Esophagus muscularis mucosa (tissue), 4 donors: ENCODE measurements at regions not wholly inside any gene's neighbourhood (a gene's known extent, or its start where the extent isn't known, plus 50 kb on each side); places are given as distances from the start of the nearest gene placed in this dataset.

Experiments used
- DNase-seq: peaks from one replicate; pipeline ENCODE4 v3.0.0-alpha.2; 2017; ENCODE audit errors: extremely low spot score
- H3K27ac ChIP-seq, 4 donors: fragments of 200-600 bp; sonication (generic); replicated peaks in 1 of 4; 1 replicate in 3 of 4; 2 replicates in 1 of 4; pipeline ENCODE4 v1.5.1; 2016 to 2019; ENCODE audit warnings: mild to moderate bottlenecking in 1 of 4
- H3K27me3 ChIP-seq, 4 donors: fragments of 200-600 bp; sonication (generic); one replicate each; pipeline versions ENCODE4 v1.5.1 to v1.6.0; 2016 to 2019
- H3K36me3 ChIP-seq, 4 donors: fragments of 200-600 bp; sonication (generic); one replicate each; pipeline ENCODE4 v1.5.1; 2016 to 2019
- H3K4me1 ChIP-seq, 4 donors: fragments of 200-600 bp; sonication (generic); one replicate each; pipeline ENCODE4 v1.5.1; 2016 to 2019
- H3K4me3 ChIP-seq, 4 donors: fragments of 200-600 bp; sonication (generic); 1 replicate in 2 of 4; 2 replicates in 2 of 4; pipeline ENCODE4 v1.5.1; 2016 to 2019; ENCODE audit warnings: mild to moderate bottlenecking in 4 of 4, moderate library complexity in 1 of 4
- H3K9me3 ChIP-seq, 4 donors: fragments of 200-600 bp; sonication (generic); 1 replicate in 3 of 4; 2 replicates in 1 of 4; pipeline ENCODE4 v1.5.1; 2016 to 2019
- EP300 ChIP-seq: sonication (generic); formaldehyde crosslinking; IDR thresholded peaks from one replicate; pipeline ENCODE4 v1.6.1; 2017; ENCODE audit warnings: antibody characterized with exemption
- POLR2A ChIP-seq: fragments of 450-650 bp; IDR thresholded peaks from one replicate; pipeline ENCODE4 v1.6.1; 2017; ENCODE audit warnings: antibody characterized with exemption, moderate library complexity, mild to moderate bottlenecking, low read depth
- POLR2AphosphoS5 ChIP-seq, 2 donors: sonication (generic); formaldehyde crosslinking; IDR thresholded peaks; one replicate each; pipeline ENCODE4 v1.6.1; 2017; ENCODE audit warnings: antibody characterized with exemption in 2 of 2
- WGBS: methylation state at CpG from one replicate; pipeline ENCODE4 v1.1.5; 2018; 5-methylcytosine and 5-hydroxymethylcytosine counted together
- intact Hi-C: fragments of 100-400 bp; cut with DNase I; formaldehyde crosslinking; loops from one replicate; pipeline ENCODE4 v1.15.1; 2023
- TF ChIP-seq, protein P1 (sequence below), 3 experiments: fragments of 200-600 bp in 2 of 3; fragments of 450-650 bp in 1 of 3; sonication (generic) in 2 of 3; IDR thresholded peaks; one replicate each; pipeline ENCODE4 v1.5.1; 2017 to 2019; ENCODE audit warnings: antibody characterized with exemption in 3 of 3, mild to moderate bottlenecking in 2 of 3, moderate library complexity in 1 of 3

GRCh38 chr11:21969841-21970240, 223.0 kb upstream of the ANO5 start:
- TF ChIP-seq POLR2AphosphoS5 (IDR thresholded peaks at IDR 0.05) (no peak), POLR2A (no peak), EP300 (no peak)
- TF ChIP-seq, protein P1, sequence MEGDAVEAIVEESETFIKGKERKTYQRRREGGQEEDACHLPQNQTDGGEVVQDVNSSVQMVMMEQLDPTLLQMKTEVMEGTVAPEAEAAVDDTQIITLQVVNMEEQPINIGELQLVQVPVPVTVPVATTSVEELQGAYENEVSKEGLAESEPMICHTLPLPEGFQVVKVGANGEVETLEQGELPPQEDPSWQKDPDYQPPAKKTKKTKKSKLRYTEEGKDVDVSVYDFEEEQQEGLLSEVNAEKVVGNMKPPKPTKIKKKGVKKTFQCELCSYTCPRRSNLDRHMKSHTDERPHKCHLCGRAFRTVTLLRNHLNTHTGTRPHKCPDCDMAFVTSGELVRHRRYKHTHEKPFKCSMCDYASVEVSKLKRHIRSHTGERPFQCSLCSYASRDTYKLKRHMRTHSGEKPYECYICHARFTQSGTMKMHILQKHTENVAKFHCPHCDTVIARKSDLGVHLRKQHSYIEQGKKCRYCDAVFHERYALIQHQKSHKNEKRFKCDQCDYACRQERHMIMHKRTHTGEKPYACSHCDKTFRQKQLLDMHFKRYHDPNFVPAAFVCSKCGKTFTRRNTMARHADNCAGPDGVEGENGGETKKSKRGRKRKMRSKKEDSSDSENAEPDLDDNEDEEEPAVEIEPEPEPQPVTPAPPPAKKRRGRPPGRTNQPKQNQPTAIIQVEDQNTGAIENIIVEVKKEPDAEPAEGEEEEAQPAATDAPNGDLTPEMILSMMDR (IDR thresholded peaks at IDR 0.05), result no peak

DNA sequence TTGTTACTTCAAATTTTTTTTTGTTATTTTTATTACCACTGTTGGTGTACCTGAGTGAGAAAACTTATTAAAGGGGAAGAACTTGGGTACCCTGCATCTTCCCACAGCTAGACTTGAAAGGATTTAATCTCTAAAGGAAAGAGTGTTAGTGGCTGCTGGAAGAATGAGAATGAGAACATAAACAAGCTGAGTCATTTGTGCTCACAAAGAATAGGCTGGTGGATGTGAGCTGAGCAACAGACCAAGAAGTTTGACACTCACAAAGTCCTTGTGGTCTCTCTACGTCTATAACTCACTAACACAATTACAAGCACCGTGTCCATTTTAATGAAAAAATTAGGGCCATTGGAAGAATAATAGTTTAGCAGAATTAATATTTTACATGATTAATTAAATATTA, 217.6 kb upstream of the ANO5 start:
- H3K27ac ChIP-seq, result no peak overlapping the region
- H3K4me3 ChIP-seq, result no peak overlapping the region
- WGBS, result 54% methylated on average over 2 of the region's 2 CpGs
- H3K27me3 ChIP-seq, result no peaks in the 10 kb centered on the region
- no peak for DNase-seq
- no peaks in the 10 kb centered on the region for H3K4me1 ChIP-seq
- H3K9me3 ChIP-seq, result peaks cover 0 to 6% (median 0%) of the 10 kb centered on the region in 4 donors
- TF ChIP-seq POLR2AphosphoS5 (IDR thresholded peaks at IDR 0.05) (no peak), EP300 (no peak), POLR2A (no peak)
- intact Hi-C loops, result no loop called here
- no peaks in the 10 kb centered on the region for H3K36me3 ChIP-seq

More at GRCh38 chr11:21969841-21970240, 223.0 kb upstream of the ANO5 start:
- no peak overlapping the region for H3K27ac ChIP-seq
- DNase-seq, result no peak
- no peak overlapping the region for H3K4me3 ChIP-seq
- H3K4me1 ChIP-seq, result no peaks in the 10 kb centered on the region
- H3K27me3 ChIP-seq, result no peaks in the 10 kb centered on the region
- intact Hi-C loops, result no loop called here
- 61% methylated on average over 3 of the region's 3 CpGs for WGBS
- peaks cover 0 to 6% (median 0%) of the 10 kb centered on the region in 4 donors for H3K9me3 ChIP-seq
- no peaks in the 10 kb centered on the region for H3K36me3 ChIP-seq

DNA sequence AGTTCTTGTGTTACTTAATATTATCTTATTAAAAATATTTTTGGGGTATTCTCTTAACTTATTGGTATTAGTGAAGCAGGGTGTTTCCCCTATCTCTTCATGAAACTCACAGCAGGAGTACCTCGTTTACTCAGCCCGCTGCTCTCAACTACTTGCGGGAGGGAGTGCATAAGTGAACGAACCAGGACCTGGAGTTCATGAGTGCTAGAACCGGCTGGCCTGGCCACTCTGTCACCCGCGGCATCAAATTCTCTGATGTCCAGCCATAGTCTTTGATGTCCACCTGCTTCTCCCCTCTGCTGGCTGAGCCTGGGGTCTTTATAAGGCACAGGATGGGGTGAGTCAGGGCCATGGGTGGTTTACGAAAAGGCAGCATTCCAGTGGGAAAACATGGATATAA, 216.7 kb upstream of the ANO5 start:
- TF ChIP-seq POLR2A (no peak), POLR2AphosphoS5 (IDR thresholded peaks at IDR 0.05) (no peak), EP300 (no peak)
- TF ChIP-seq, protein P1 (IDR thresholded peaks at IDR 0.05), result no peak
- Histone ChIP-seq H3K4me3 (no peak overlapping the region), H3K4me1 (no peaks in the 10 kb centered on the region), H3K27me3 (no peaks in the 10 kb centered on the region), H3K36me3 (no peaks in the 10 kb centered on the region), H3K9me3 (peaks cover 0 to 6% (median 0%) of the 10 kb centered on the region in 4 donors), H3K27ac (no peak overlapping the region)
- 81% methylated on average over 8 of the region's 8 CpGs for WGBS
- intact Hi-C loops, result no loop called here
- no peak for DNase-seq

DNA sequence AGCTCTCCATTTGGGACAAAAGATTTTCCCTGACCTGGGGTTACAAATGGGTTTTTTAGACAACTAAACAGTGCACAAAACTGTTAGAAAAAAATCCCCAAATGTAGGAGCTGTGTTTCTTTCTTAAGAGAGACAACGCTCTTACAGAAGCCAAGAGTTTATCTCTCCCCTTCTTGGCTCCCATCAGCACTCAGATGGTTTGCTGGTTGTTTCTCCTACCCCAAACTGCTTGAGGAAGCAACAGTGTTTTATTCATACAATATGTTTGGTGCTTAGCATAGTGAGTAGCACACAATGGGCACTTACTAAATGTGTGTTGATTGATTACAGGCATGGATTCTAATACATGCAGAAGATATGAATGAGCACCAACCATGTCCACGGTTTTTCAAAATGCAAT, 209.5 kb upstream of the ANO5 start:
- Histone ChIP-seq H3K4me1 (no peaks in the 10 kb centered on the region), H3K27ac (no peak overlapping the region), H3K9me3 (no peaks in the 10 kb centered on the region), H3K27me3 (no peaks in the 10 kb centered on the region), H3K36me3 (no peaks in the 10 kb centered on the region), H3K4me3 (no peak overlapping the region)
- 82% methylated on average over 2 of the region's 2 CpGs for WGBS
- no peak for DNase-seq
- intact Hi-C loops, result loop anchor here (10.0 kb wide), 1 partner anchor 839 kb away; no protein-coding TSS in a partner anchor
- TF ChIP-seq, protein P1 (IDR thresholded peaks at IDR 0.05), result no peak
- TF ChIP-seq POLR2A (no peak), POLR2AphosphoS5 (IDR thresholded peaks at IDR 0.05) (no peak), EP300 (no peak)

DNA sequence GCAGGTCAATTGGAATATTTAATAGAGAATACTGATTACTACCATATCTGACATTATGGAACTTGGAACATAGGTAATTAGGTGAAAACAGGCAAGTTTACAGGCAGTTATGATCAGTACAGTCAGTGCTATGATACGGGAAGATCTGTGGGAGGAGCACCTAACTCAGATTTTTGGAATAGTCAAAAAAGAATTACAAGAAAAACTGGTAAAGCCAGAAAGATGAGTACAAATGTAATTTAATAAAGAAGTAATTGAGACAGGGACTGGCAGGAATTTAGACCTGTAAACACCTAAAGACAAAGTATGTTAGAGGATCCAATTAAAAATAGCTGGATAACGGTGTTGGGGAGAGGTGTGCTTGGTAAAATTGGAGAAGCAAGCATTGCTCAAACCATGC, 206.5 kb upstream of the ANO5 start:
- H3K4me1 ChIP-seq, result no peaks in the 10 kb centered on the region
- no peak overlapping the region for H3K27ac ChIP-seq
- no peaks in the 10 kb centered on the region for H3K27me3 ChIP-seq
- H3K36me3 ChIP-seq, result no peaks in the 10 kb centered on the region
- H3K4me3 ChIP-seq, result no peak overlapping the region
- WGBS, result 81% methylated on average over 2 of the region's 2 CpGs
- TF ChIP-seq, protein P1 (IDR thresholded peaks at IDR 0.05), result no peak
- no peak for TF ChIP-seq POLR2A
- no peak for TF ChIP-seq EP300
- TF ChIP-seq POLR2AphosphoS5 (IDR thresholded peaks at IDR 0.05), result no peak
- DNase-seq, result no peak
- no peaks in the 10 kb centered on the region for H3K9me3 ChIP-seq
- intact Hi-C loops, result loop anchor here (10.0 kb wide), 1 partner anchor 842 kb away; no protein-coding TSS in a partner anchor
